IMR-90 (cell line): ENCODE measurements at regions not wholly inside any gene's neighbourhood (a gene's known extent, or its start where the extent isn't known, plus 50 kb on each side); places are given as distances from the start of the nearest gene placed in this dataset.

Experiments
- BHLHE40 ChIP-seq: fragments of 150-350 bp; IDR thresholded peaks from 2 replicates; pipeline ENCODE4 v1.6.1; 2016; ENCODE audit warnings: mild to moderate bottlenecking, low read depth, low read length
- CTCF ChIP-seq: conservative IDR thresholded peaks from 2 replicates; pipeline ENCODE4 v1.5.1; 2012; ENCODE audit warnings: mild to moderate bottlenecking, low read depth, low read length, improper control_type of control experiment
- POLR2A ChIP-seq: IDR thresholded peaks from 2 replicates; pipeline ENCODE4 v1.6.1; 2012; ENCODE audit warnings: mild to moderate bottlenecking, low read depth, low read length
- RAD21 ChIP-seq: IDR thresholded peaks from 2 replicates; pipeline ENCODE4 v1.6.1; 2012; ENCODE audit warnings: low read length, improper control_type of control experiment
- SMC3 ChIP-seq: fragments of 150-350 bp; IDR thresholded peaks from 2 replicates; pipeline ENCODE4 v1.6.1; 2016; ENCODE audit warnings: low read depth, mild to moderate bottlenecking, antibody characterized with exemption, low read length, moderate library complexity

GRCh38 chr9:118028225-118028624, 324.0 kb downstream of the TLR4 start:
- TF ChIP-seq CTCF (no peak), RAD21 (no peak), SMC3 (no peak), BHLHE40 (no peak), POLR2A (no peak)
